Fibroblast of pulmonary artery (primary cell): ENCODE measurements at regions not wholly inside any gene's neighbourhood (a gene's known extent, or its start where the extent isn't known, plus 50 kb on each side); places are given as distances from the start of the nearest gene placed in this dataset.

Experiments
- DNase-seq: peaks from one replicate; pipeline ENCODE4 v3.0.0-alpha.2; 2010; ENCODE audit warnings: low read depth
- H3K4me3 ChIP-seq: replicated peaks from 2 replicates; pipeline ENCODE4 v1.5.1; 2011; ENCODE audit warnings: low read depth, mild to moderate bottlenecking, control low read depth, low read length, moderate library complexity
- CTCF ChIP-seq: IDR thresholded peaks from 2 replicates; pipeline ENCODE4 v1.5.1; 2011; ENCODE audit warnings: mild to moderate bottlenecking, control low read depth, low read length, inconsistent platforms; ENCODE audit errors: missing control alignments

- peak; percentile 23 for DNase-seq
- no peak for TF ChIP-seq CTCF
- H3K4me3 ChIP-seq, result no peak overlapping the region
Observed at GRCh38 chr10:132115732-132116131, 50.0 kb downstream of the JAKMIP3 start.

- no peak for DNase-seq
- no peak overlapping the region for H3K4me3 ChIP-seq
- TF ChIP-seq CTCF, result no peak
Observed at GRCh38 chr10:132117146-132117545, 51.4 kb downstream of the JAKMIP3 start.

- no peak overlapping the region for H3K4me3 ChIP-seq
- no peak for TF ChIP-seq CTCF
- DNase-seq, result no peak
Observed at GRCh38 chr10:132117636-132118190, 52.0 kb downstream of the JAKMIP3 start.

GRCh38 chr10:132118366-132118765, 52.6 kb downstream of the JAKMIP3 start:
- no peak for DNase-seq
- no peak for TF ChIP-seq CTCF
- no peak overlapping the region for H3K4me3 ChIP-seq

GRCh38 chr10:132120200-132120599, 54.5 kb downstream of the JAKMIP3 start:
- TF ChIP-seq CTCF, result no peak
- DNase-seq, result no peak
- no peak overlapping the region for H3K4me3 ChIP-seq

- no peak for TF ChIP-seq CTCF
- no peak for DNase-seq
- H3K4me3 ChIP-seq, result no peak overlapping the region
Observed at GRCh38 chr10:132120734-132121510, 55.2 kb downstream of the JAKMIP3 start.

GRCh38 chr10:132121511-132121830, 55.7 kb downstream of the JAKMIP3 start:
- H3K4me3 ChIP-seq, result no peak overlapping the region
- no peak for TF ChIP-seq CTCF
- no peak for DNase-seq
